GM23338 (cell line): ENCODE measurements at regions not wholly inside any gene's neighbourhood (a gene's known extent, or its start where the extent isn't known, plus 50 kb on each side); places are given as distances from the start of the nearest gene placed in this dataset.

Experiments
- CREB1 ChIP-seq: fragments of 250-450 bp; sonication (Bioruptor Pico); IDR thresholded peaks from 2 replicates; pipeline ENCODE4 v1.5.0; 2020; ENCODE audit warnings: low read depth, mild to moderate bottlenecking, moderate library complexity
- JUNB ChIP-seq: IDR thresholded peaks from one replicate; pipeline ENCODE4 v1.6.1; 2016; ENCODE audit warnings: antibody characterized with exemption; ENCODE audit not compliant: unreplicated experiment
- POLR2AphosphoS5 ChIP-seq: IDR thresholded peaks from 2 replicates; pipeline ENCODE4 v1.6.1; 2016; ENCODE audit warnings: antibody characterized with exemption, low read depth
- STAT1 ChIP-seq: IDR thresholded peaks from one replicate; pipeline ENCODE4 v1.6.1; 2016; ENCODE audit warnings: antibody characterized with exemption; ENCODE audit not compliant: unreplicated experiment
- ZNF114 ChIP-seq: fragments of 250-450 bp; sonication (Bioruptor Pico); IDR thresholded peaks from 2 replicates; pipeline ENCODE4 v1.5.0; 2020; ENCODE audit warnings: mild to moderate bottlenecking, moderate library complexity
- ZNF331 ChIP-seq: fragments of 250-450 bp; sonication (Bioruptor Pico); IDR thresholded peaks from 2 replicates; pipeline ENCODE4 v1.5.0; 2020; ENCODE audit warnings: low read depth, mild to moderate bottlenecking, moderate library complexity
- ZNF462 ChIP-seq: fragments of 250-450 bp; sonication (Bioruptor Pico); IDR thresholded peaks from 2 replicates; pipeline ENCODE4 v1.5.0; 2020; ENCODE audit warnings: mild to moderate bottlenecking, moderate library complexity
- TF ChIP-seq, protein P1 (sequence below), 2 experiments: fragments of 200-600 bp in 1 of 2; sonication (generic) in 1 of 2; conservative IDR thresholded peaks; 2 replicates each; pipeline versions ENCODE4 v1.5.1 to v1.6.1; 2016 to 2017; ENCODE audit warnings: antibody characterized with exemption in 2 of 2, low read depth in 2 of 2, mild to moderate bottlenecking in 2 of 2, moderate library complexity in 1 of 2

DNA sequence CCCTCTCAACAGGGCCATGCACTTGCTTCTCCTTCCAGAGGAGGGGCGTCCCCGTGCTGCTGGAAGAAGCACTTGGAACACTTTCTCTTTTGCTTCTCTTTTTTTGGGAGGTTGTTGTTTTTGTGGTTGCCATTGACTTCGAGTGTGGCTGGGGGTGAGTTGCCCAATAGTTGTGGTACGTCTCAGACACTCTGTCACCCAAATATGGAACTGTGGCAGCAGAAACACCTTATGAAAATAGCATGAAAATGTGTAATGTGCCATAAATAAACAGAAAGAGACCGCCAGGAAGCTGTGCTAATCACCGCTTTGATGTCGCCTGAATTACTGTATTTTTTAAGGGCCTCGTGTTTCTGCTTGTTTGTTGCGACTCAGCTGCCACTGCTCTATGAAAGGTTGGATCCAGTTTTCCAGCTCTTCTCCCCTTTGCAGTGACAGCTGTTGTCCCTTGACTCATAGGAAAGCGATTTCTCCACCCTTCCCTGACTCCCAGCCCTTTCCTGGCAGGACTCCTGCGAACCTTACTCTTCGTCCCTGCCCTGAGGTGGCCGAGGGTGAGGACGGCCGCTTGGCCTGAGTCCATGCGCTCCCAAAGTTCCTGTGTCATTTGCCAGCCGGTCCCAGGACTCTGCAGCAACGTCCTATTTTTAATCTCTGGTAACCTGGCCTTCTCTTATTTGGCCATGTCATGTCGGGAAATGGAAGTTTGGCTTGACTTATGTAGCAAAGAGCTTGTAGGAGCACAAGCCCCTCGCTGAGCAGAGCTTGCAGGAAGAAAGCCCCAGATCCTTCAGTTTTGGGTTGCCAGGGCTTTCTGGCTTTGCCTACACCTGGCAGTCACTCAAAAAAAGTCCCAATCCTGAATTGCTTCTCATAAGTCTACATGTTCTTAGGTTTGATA is 694.6 kb downstream of the QKI start (continued):
- TF ChIP-seq ZNF462 (CRISPR knock-in tag), result no peak
- TF ChIP-seq ZNF114 (CRISPR knock-in tag), result no peak
- TF ChIP-seq, protein P1, sequence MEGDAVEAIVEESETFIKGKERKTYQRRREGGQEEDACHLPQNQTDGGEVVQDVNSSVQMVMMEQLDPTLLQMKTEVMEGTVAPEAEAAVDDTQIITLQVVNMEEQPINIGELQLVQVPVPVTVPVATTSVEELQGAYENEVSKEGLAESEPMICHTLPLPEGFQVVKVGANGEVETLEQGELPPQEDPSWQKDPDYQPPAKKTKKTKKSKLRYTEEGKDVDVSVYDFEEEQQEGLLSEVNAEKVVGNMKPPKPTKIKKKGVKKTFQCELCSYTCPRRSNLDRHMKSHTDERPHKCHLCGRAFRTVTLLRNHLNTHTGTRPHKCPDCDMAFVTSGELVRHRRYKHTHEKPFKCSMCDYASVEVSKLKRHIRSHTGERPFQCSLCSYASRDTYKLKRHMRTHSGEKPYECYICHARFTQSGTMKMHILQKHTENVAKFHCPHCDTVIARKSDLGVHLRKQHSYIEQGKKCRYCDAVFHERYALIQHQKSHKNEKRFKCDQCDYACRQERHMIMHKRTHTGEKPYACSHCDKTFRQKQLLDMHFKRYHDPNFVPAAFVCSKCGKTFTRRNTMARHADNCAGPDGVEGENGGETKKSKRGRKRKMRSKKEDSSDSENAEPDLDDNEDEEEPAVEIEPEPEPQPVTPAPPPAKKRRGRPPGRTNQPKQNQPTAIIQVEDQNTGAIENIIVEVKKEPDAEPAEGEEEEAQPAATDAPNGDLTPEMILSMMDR (conservative IDR thresholded peaks at IDR 0.05; ENCODE audit: low read depth in 2 of 2), result no peak
- TF ChIP-seq POLR2AphosphoS5, result no peak
- TF ChIP-seq JUNB, result no peak
- TF ChIP-seq ZNF331 (CRISPR knock-in tag), result no peak
- TF ChIP-seq CREB1, result no peak
- no peak for TF ChIP-seq STAT1
